Peyer's patch (tissue), 4 donors: ENCODE measurements at regions not wholly inside any gene's neighbourhood (a gene's known extent, or its start where the extent isn't known, plus 50 kb on each side); places are given as distances from the start of the nearest gene placed in this dataset.

Experiments used
- DNase-seq, 3 donors: peaks; one replicate each; pipeline ENCODE4 v3.0.0-alpha.2; 2017 to 2019
- H3K27ac ChIP-seq, 4 donors: fragments of 200-600 bp; sonication (generic); one replicate each; pipeline ENCODE4 v1.5.1; 2016 to 2019
- H3K27me3 ChIP-seq, 2 donors: fragments of 200-600 bp; sonication (generic); one replicate each; pipeline ENCODE4 v1.5.1; 2019
- H3K36me3 ChIP-seq, 3 donors: fragments of 200-600 bp; sonication (generic); one replicate each; pipeline ENCODE4 v1.5.1; 2016 to 2019
- H3K4me1 ChIP-seq, 4 donors: fragments of 200-600 bp; sonication (generic); one replicate each; pipeline ENCODE4 v1.5.1; 2016 to 2019
- H3K4me3 ChIP-seq, 4 donors: fragments of 200-600 bp; sonication (generic); 1 replicate in 3 of 4; 2 replicates in 1 of 4; pipeline ENCODE4 v1.5.1; 2016 to 2019; ENCODE audit warnings: mild to moderate bottlenecking in 1 of 4
- H3K9me3 ChIP-seq, 4 donors: fragments of 200-600 bp; sonication (generic); one replicate each; pipeline ENCODE4 v1.5.1; 2016 to 2019; ENCODE audit warnings: mild to moderate bottlenecking in 1 of 4
- CTCF ChIP-seq, 6 experiments: fragments of 450-650 bp in 4 of 6; fragments of 200-600 bp in 2 of 6; sonication (generic) in 1 of 6; IDR thresholded peaks; one replicate each; pipeline ENCODE4 v1.5.1; 2017 to 2019; ENCODE audit warnings: antibody characterized with exemption in 6 of 6, mild to moderate bottlenecking in 3 of 6, moderate library complexity in 1 of 6
- POLR2A ChIP-seq, 2 donors: fragments of 450-650 bp; IDR thresholded peaks; one replicate each; pipeline ENCODE4 v1.5.1; 2017; ENCODE audit warnings: antibody characterized with exemption in 2 of 2, mild to moderate bottlenecking in 2 of 2, moderate library complexity in 2 of 2

- Histone ChIP-seq H3K4me3 (no peak overlapping the region), H3K36me3 (no peaks in the 10 kb centered on the region), H3K9me3 (no peaks in the 10 kb centered on the region), H3K27me3 (no peaks in the 10 kb centered on the region), H3K4me1 (no peaks in the 10 kb centered on the region), H3K27ac (no peak overlapping the region)
- no peak for DNase-seq
- no peak for TF ChIP-seq CTCF (IDR thresholded peaks at IDR 0.05)
- no peak for TF ChIP-seq POLR2A (IDR thresholded peaks at IDR 0.05)
These were observed 1002.4 kb upstream of the SEMA6D start for GRCh38 chr15:46714950-46715349.

- DNase-seq: no peak
- no peak overlapping the region for H3K27ac ChIP-seq
- H3K27me3 ChIP-seq: no peaks in the 10 kb centered on the region
- no peaks in the 10 kb centered on the region for H3K9me3 ChIP-seq
- no peaks in the 10 kb centered on the region for H3K36me3 ChIP-seq
- no peak for TF ChIP-seq POLR2A (IDR thresholded peaks at IDR 0.05)
- no peak for TF ChIP-seq CTCF (IDR thresholded peaks at IDR 0.05)
- no peaks in the 10 kb centered on the region for H3K4me1 ChIP-seq
- no peak overlapping the region for H3K4me3 ChIP-seq
These were observed 994.0 kb upstream of the SEMA6D start for GRCh38 chr15:46723308-46723707.

- TF ChIP-seq CTCF (IDR thresholded peaks at IDR 0.05) (no peak), POLR2A (IDR thresholded peaks at IDR 0.05) (no peak)
- H3K27ac ChIP-seq: no peak overlapping the region
These were observed 985.2 kb upstream of the SEMA6D start for GRCh38 chr15:46732060-46732459.

GRCh38 chr15:46735115-46735514, 982.2 kb upstream of the SEMA6D start:
- Histone ChIP-seq H3K36me3 (no peaks in the 10 kb centered on the region), H3K9me3 (no peaks in the 10 kb centered on the region), H3K27me3 (no peaks in the 10 kb centered on the region), H3K4me1 (no peaks in the 10 kb centered on the region), H3K4me3 (no peak overlapping the region), H3K27ac (no peak overlapping the region)
- TF ChIP-seq POLR2A (IDR thresholded peaks at IDR 0.05) (no peak), CTCF (IDR thresholded peaks at IDR 0.05) (no peak)
- DNase-seq: no peak

More at GRCh38 chr15:46732060-46732459, 985.2 kb upstream of the SEMA6D start:
- Histone ChIP-seq H3K4me3 (no peak overlapping the region), H3K36me3 (no peaks in the 10 kb centered on the region), H3K4me1 (no peaks in the 10 kb centered on the region), H3K27me3 (no peaks in the 10 kb centered on the region), H3K9me3 (no peaks in the 10 kb centered on the region)
- no peak for DNase-seq

- TF ChIP-seq POLR2A (IDR thresholded peaks at IDR 0.05) (no peak), CTCF (IDR thresholded peaks at IDR 0.05) (no peak)
- no peaks in the 10 kb centered on the region for H3K27me3 ChIP-seq
- no peak overlapping the region for H3K27ac ChIP-seq
- H3K9me3 ChIP-seq: no peaks in the 10 kb centered on the region
- H3K4me3 ChIP-seq: no peak overlapping the region
- no peaks in the 10 kb centered on the region for H3K4me1 ChIP-seq
- DNase-seq: no peak
- no peaks in the 10 kb centered on the region for H3K36me3 ChIP-seq
These were observed 966.0 kb upstream of the SEMA6D start for GRCh38 chr15:46751303-46751702.

GRCh38 chr15:46753946-46754345, 963.4 kb upstream of the SEMA6D start:
- H3K27me3 ChIP-seq: no peaks in the 10 kb centered on the region
- no peak for DNase-seq
- H3K4me3 ChIP-seq: no peak overlapping the region
- H3K4me1 ChIP-seq: no peaks in the 10 kb centered on the region
- no peaks in the 10 kb centered on the region for H3K36me3 ChIP-seq
- TF ChIP-seq CTCF (IDR thresholded peaks at IDR 0.05): no peak
- no peak for TF ChIP-seq POLR2A (IDR thresholded peaks at IDR 0.05)
- no peaks in the 10 kb centered on the region for H3K9me3 ChIP-seq
- H3K27ac ChIP-seq: no peak overlapping the region
